ENCODE measurements at regions not wholly inside any gene's neighbourhood (a gene's known extent, or its start where the extent isn't known, plus 50 kb on each side); places are given as distances from the start of the nearest gene placed in this dataset.

- H3K27ac Mint-ChIP-seq (ENCODE audit: low read depth): no peak overlapping the region
- ATAC-seq (replicated peaks; ENCODE audit: extremely low read depth, poor library complexity, severe bottlenecking) (no peak), DNase-seq (ENCODE audit: low spot score in 2 of 2) (no peak)
- no peaks in the 10 kb centered on the region for H3K36me3 Mint-ChIP-seq (ENCODE audit: insufficient read depth)
- H3K4me1 Mint-ChIP-seq: peaks cover 9% of the 10 kb centered on the region
- no peaks in the 10 kb centered on the region for H3K27me3 Mint-ChIP-seq
- no peaks in the 10 kb centered on the region for H3K9me3 Mint-ChIP-seq
- H3K4me3 Mint-ChIP-seq: no peak overlapping the region
Measured at GRCh38 chr14:97916669-97917568, 1119.7 kb downstream of the VRK1 start.

DNA sequence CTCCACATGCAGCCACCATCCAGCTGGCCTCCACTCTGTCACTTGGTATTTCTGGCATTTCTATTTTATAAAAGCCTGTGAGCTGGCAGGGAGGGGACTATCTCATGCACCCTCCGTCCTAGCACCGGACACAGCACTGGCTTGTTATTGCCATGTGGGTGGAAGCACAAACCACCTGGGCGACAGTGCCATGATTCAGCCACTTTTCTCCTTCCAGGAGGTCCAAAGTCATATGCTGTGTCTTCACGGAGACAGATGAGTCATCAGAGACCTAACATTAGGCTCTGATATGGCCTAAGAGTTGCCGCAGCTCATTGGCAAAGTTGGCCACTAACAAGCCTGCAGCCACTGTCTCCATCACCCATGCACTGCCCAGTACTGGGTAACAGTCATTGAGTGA lies 1123.0 kb downstream of the VRK1 start:
- H3K27me3 Mint-ChIP-seq: no peaks in the 10 kb centered on the region
- H3K36me3 Mint-ChIP-seq (ENCODE audit: insufficient read depth): no peaks in the 10 kb centered on the region
- H3K9me3 Mint-ChIP-seq: no peaks in the 10 kb centered on the region
- H3K27ac Mint-ChIP-seq (ENCODE audit: low read depth): no peak overlapping the region
- H3K4me3 Mint-ChIP-seq: no peak overlapping the region
- peaks cover 14% of the 10 kb centered on the region for H3K4me1 Mint-ChIP-seq
- no peak for ATAC-seq (replicated peaks; ENCODE audit: extremely low read depth, poor library complexity, severe bottlenecking)
- DNase-seq (ENCODE audit: low spot score in 2 of 2): no peak

GRCh38 chr14:97921296-97921695 lies 1124.1 kb downstream of the VRK1 start:
- no peaks in the 10 kb centered on the region for H3K9me3 Mint-ChIP-seq
- H3K4me3 Mint-ChIP-seq: no peak overlapping the region
- no peaks in the 10 kb centered on the region for H3K36me3 Mint-ChIP-seq (ENCODE audit: insufficient read depth)
- H3K4me1 Mint-ChIP-seq: peaks cover 25% of the 10 kb centered on the region
- no peak overlapping the region for H3K27ac Mint-ChIP-seq (ENCODE audit: low read depth)
- no peaks in the 10 kb centered on the region for H3K27me3 Mint-ChIP-seq
- no peak for DNase-seq (ENCODE audit: low spot score in 2 of 2)
- ATAC-seq (replicated peaks; ENCODE audit: extremely low read depth, poor library complexity, severe bottlenecking): no peak

DNA sequence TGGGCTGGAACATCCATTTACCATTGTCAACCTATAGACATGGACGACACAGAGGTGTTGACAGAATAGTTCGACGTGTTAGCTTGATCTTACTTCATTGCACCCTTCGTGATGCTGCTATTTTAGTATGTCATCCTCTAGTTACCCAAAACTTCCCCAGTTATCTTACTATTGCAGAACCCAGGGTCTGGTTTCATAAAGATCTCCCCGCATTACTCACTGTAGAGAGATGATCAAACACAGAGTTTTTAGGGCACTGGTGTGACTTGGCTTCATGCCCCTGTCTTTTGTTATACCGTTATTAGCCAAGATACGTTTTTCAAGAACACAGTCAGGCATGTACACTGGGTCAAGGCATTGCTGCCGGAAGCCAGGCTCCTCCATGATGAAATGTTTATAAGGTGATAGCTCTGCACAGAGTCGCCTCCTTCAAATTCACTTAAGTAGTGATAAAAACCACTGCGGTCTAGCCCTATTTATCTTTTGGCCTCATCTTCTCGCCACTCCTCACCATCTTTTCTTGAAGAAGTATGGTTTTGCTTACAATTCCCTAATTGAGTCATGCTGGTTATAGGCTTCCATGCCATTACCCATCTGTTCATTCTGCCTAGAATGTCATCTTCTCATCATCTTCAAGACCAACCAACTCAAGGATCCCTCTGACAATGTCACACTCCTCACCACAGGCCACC lies 1127.9 kb downstream of the VRK1 start:
- H3K36me3 Mint-ChIP-seq (ENCODE audit: insufficient read depth): no peaks in the 10 kb centered on the region
- H3K27me3 Mint-ChIP-seq: no peaks in the 10 kb centered on the region

GRCh38 chr14:97930166-97930565 lies 1133.0 kb downstream of the VRK1 start:
- Mint-ChIP-seq H3K36me3 (ENCODE audit: insufficient read depth) (no peaks in the 10 kb centered on the region), H3K27ac (ENCODE audit: low read depth) (no peak overlapping the region), H3K4me3 (no peak overlapping the region), H3K9me3 (no peaks in the 10 kb centered on the region), H3K4me1 (peaks cover 27% of the 10 kb centered on the region), H3K27me3 (no peaks in the 10 kb centered on the region)
- no peak for DNase-seq (ENCODE audit: low spot score in 2 of 2)
- ATAC-seq (replicated peaks; ENCODE audit: extremely low read depth, poor library complexity, severe bottlenecking): no peak

More for the DNA sequence above, 1127.9 kb downstream of the VRK1 start:
- Mint-ChIP-seq H3K27ac (ENCODE audit: low read depth) (peak overlapping the region; percentile 7), H3K4me1 (peaks cover 18% of the 10 kb centered on the region), H3K9me3 (no peaks in the 10 kb centered on the region), H3K4me3 (peak overlapping the region; percentile 10)
- DNase-seq (ENCODE audit: low spot score in 2 of 2) (no peak), ATAC-seq (replicated peaks; ENCODE audit: extremely low read depth, poor library complexity, severe bottlenecking) (peak; percentile 55)

DNA sequence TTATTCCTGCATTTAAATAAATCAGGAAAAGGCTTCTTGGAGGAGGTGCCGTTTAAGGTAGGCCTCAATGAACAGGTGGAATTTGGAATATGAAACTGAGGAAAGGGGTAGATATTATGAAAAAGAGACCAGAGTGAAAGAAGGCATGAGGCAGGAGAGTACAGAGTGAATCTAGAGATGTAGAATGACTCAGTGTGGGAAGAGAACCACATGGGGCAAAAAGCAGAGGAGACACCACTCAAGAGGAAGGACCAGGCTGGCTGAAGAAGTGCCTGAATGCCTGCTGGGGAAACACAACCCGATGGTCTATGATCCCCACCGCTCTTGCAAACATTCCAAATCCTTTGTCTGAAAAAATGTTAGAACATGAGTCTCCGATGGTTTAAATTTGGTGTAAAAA lies 1134.1 kb downstream of the VRK1 start:
- ATAC-seq (replicated peaks; ENCODE audit: extremely low read depth, poor library complexity, severe bottlenecking) (no peak), DNase-seq (ENCODE audit: low spot score in 2 of 2) (no peak)
- H3K27ac Mint-ChIP-seq (ENCODE audit: low read depth): no peak overlapping the region

GRCh38 chr14:97942921-97943320 lies 1145.7 kb downstream of the VRK1 start:
- DNase-seq (ENCODE audit: low spot score in 2 of 2) (no peak), ATAC-seq (replicated peaks; ENCODE audit: extremely low read depth, poor library complexity, severe bottlenecking) (no peak)
- Mint-ChIP-seq H3K27me3 (no peaks in the 10 kb centered on the region), H3K9me3 (peaks cover 4% of the 10 kb centered on the region), H3K4me3 (no peak overlapping the region), H3K36me3 (ENCODE audit: insufficient read depth) (peaks cover 4% of the 10 kb centered on the region), H3K4me1 (peaks cover 14% of the 10 kb centered on the region), H3K27ac (ENCODE audit: low read depth) (no peak overlapping the region)

More for the DNA sequence above, 1134.1 kb downstream of the VRK1 start:
- Mint-ChIP-seq H3K9me3 (no peaks in the 10 kb centered on the region), H3K4me1 (peaks cover 16% of the 10 kb centered on the region), H3K36me3 (ENCODE audit: insufficient read depth) (peaks cover 1% of the 10 kb centered on the region), H3K4me3 (no peak overlapping the region), H3K27me3 (no peaks in the 10 kb centered on the region)

DNA sequence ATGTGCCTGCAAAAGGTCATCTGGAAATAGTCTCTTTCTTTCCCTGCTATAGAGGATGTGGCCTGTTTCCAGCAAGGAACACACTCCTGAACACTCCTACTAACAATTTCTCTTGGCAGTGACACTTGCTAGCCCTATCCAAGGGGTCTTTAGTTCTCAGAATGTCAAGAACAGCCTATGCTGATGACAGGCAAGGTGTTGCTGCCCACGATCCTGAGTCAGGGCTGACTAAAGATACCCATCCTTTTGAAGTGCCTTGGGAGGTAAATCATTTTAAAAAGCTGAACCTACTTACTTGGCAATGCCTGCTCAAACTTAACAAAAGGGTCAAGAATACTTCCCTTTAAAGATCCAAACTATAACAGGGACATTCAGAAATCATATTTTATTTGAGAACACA lies 1146.4 kb downstream of the VRK1 start:
- H3K36me3 Mint-ChIP-seq (ENCODE audit: insufficient read depth): peaks cover 4% of the 10 kb centered on the region
- H3K4me3 Mint-ChIP-seq: no peak overlapping the region
- H3K9me3 Mint-ChIP-seq: peaks cover 4% of the 10 kb centered on the region
- H3K27ac Mint-ChIP-seq (ENCODE audit: low read depth): no peak overlapping the region
- ATAC-seq (replicated peaks; ENCODE audit: extremely low read depth, poor library complexity, severe bottlenecking) (no peak), DNase-seq (ENCODE audit: low spot score in 2 of 2) (no peak)
- H3K4me1 Mint-ChIP-seq: peaks cover 14% of the 10 kb centered on the region
- no peaks in the 10 kb centered on the region for H3K27me3 Mint-ChIP-seq

DNA sequence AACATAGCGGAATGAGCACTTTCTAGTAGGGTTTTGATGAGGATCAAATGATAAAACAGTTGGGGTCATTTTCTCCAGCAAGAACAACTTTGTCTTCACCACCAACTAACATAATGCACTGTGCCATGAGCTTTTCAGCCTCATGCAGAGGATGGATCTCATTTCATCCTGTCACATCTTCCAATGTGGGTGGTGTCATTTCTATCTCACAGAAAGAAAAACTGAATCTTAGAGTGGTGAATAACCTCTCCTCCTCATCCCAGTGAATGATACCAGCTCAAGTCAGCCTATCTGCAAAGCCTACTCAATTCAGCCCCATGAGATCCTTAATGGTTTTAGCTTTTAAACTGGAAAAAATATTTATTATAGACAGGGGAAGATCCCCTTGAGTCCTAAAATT lies 1147.2 kb downstream of the VRK1 start:
- no peak overlapping the region for H3K27ac Mint-ChIP-seq (ENCODE audit: low read depth)
- peaks cover 4% of the 10 kb centered on the region for H3K9me3 Mint-ChIP-seq
- no peaks in the 10 kb centered on the region for H3K27me3 Mint-ChIP-seq
- H3K4me1 Mint-ChIP-seq: peaks cover 12% of the 10 kb centered on the region
- no peak for DNase-seq (ENCODE audit: low spot score in 2 of 2)
- no peak overlapping the region for H3K4me3 Mint-ChIP-seq
- peaks cover 7% of the 10 kb centered on the region for H3K36me3 Mint-ChIP-seq (ENCODE audit: insufficient read depth)
- no peak for ATAC-seq (replicated peaks; ENCODE audit: extremely low read depth, poor library complexity, severe bottlenecking)

GRCh38 chr14:97945631-97946030 lies 1148.4 kb downstream of the VRK1 start:
- no peaks in the 10 kb centered on the region for H3K9me3 Mint-ChIP-seq
- no peaks in the 10 kb centered on the region for H3K27me3 Mint-ChIP-seq
- ATAC-seq (replicated peaks; ENCODE audit: extremely low read depth, poor library complexity, severe bottlenecking) (no peak), DNase-seq (ENCODE audit: low spot score in 2 of 2) (no peak)
- peaks cover 9% of the 10 kb centered on the region for H3K4me1 Mint-ChIP-seq
- no peak overlapping the region for H3K27ac Mint-ChIP-seq (ENCODE audit: low read depth)
- H3K4me3 Mint-ChIP-seq: no peak overlapping the region
- H3K36me3 Mint-ChIP-seq (ENCODE audit: insufficient read depth): peaks cover 7% of the 10 kb centered on the region

DNA sequence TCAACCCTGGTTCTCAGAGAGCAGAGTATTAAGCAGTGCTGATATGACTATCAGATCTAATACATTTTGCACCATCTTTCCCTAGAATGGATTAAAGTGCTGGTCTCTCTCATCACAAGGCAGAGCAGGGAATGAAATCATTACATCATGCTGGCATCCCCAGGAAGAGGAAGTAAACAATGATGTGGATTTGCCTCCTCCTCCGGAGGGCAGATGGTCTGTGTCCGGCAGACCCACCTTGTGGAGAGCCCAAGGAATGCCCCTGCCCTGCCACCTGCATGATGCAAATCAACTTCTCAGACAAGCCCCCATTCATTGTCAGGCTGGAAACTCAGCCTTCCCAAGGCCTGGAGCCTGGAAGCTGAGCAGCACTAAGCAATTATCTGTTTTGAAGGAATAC lies 1149.1 kb downstream of the VRK1 start:
- no peak overlapping the region for H3K27ac Mint-ChIP-seq (ENCODE audit: low read depth)
- H3K4me3 Mint-ChIP-seq: no peak overlapping the region
- peaks cover 8% of the 10 kb centered on the region for H3K36me3 Mint-ChIP-seq (ENCODE audit: insufficient read depth)
- no peaks in the 10 kb centered on the region for H3K27me3 Mint-ChIP-seq
- H3K4me1 Mint-ChIP-seq: peaks cover 13% of the 10 kb centered on the region
- DNase-seq (ENCODE audit: low spot score in 2 of 2): no peak
- ATAC-seq (replicated peaks; ENCODE audit: extremely low read depth, poor library complexity, severe bottlenecking): no peak
- H3K9me3 Mint-ChIP-seq: no peaks in the 10 kb centered on the region

GRCh38 chr14:97946641-97947040 lies 1149.5 kb downstream of the VRK1 start:
- ATAC-seq (replicated peaks; ENCODE audit: extremely low read depth, poor library complexity, severe bottlenecking): no peak
- H3K27me3 Mint-ChIP-seq: no peaks in the 10 kb centered on the region
- H3K27ac Mint-ChIP-seq (ENCODE audit: low read depth): no peak overlapping the region
- no peaks in the 10 kb centered on the region for H3K9me3 Mint-ChIP-seq
- H3K4me3 Mint-ChIP-seq: no peak overlapping the region
- peaks cover 8% of the 10 kb centered on the region for H3K36me3 Mint-ChIP-seq (ENCODE audit: insufficient read depth)
- DNase-seq (ENCODE audit: low spot score in 2 of 2): no peak
- H3K4me1 Mint-ChIP-seq: peaks cover 15% of the 10 kb centered on the region

- Mint-ChIP-seq H3K4me3 (no peak overlapping the region), H3K27me3 (no peaks in the 10 kb centered on the region), H3K36me3 (ENCODE audit: insufficient read depth) (peaks cover 7% of the 10 kb centered on the region), H3K27ac (ENCODE audit: low read depth) (no peak overlapping the region), H3K4me1 (peaks cover 21% of the 10 kb centered on the region), H3K9me3 (no peaks in the 10 kb centered on the region)
- DNase-seq (ENCODE audit: low spot score in 2 of 2) (no peak), ATAC-seq (replicated peaks; ENCODE audit: extremely low read depth, poor library complexity, severe bottlenecking) (no peak)
Measured at GRCh38 chr14:97948841-97949240, 1151.7 kb downstream of the VRK1 start.

Data from central memory CD8-positive, alpha-beta T cell (primary cell).